HG02763 (cell line): ENCODE measurements at regions not wholly inside any gene's neighbourhood (a gene's known extent, or its start where the extent isn't known, plus 50 kb on each side); places are given as distances from the start of the nearest gene placed in this dataset.

ENCODE experiments used
- ATAC-seq: cut with Tn5 transposase; IDR thresholded peaks from one replicate; pipeline ENCODE4 v1.9.1; 2021; ENCODE audit warnings: mild to moderate bottlenecking, moderate library complexity; ENCODE audit not compliant: unreplicated experiment

- ATAC-seq = no peak
Observed at GRCh38 chr1:228985661-228986060, 250.4 kb downstream of the RHOU start.

GRCh38 chr1:228986093-228986904 is 251.0 kb downstream of the RHOU start:
- no peak for ATAC-seq

DNA sequence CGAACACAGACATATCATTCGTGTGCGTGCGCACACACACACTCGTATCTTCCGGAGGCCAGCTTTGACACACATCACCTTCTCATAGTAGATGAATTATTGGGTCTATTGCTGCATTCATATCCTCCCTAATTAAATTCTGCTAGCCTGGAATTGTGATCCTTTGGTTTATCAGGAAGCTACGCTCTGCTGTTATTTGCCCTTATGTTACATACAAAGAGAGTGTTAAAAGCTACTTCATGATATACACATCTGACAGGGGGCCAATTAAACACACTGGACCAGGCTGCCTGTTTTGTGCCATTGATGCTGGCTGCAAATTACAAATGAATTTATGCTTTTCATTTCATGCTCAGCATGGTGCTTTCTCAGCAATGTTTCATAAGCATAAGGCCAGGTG is 252.0 kb downstream of the RHOU start:
- no peak for ATAC-seq

- no peak for ATAC-seq
Observed at GRCh38 chr1:228987736-228988506, 252.6 kb downstream of the RHOU start.

DNA sequence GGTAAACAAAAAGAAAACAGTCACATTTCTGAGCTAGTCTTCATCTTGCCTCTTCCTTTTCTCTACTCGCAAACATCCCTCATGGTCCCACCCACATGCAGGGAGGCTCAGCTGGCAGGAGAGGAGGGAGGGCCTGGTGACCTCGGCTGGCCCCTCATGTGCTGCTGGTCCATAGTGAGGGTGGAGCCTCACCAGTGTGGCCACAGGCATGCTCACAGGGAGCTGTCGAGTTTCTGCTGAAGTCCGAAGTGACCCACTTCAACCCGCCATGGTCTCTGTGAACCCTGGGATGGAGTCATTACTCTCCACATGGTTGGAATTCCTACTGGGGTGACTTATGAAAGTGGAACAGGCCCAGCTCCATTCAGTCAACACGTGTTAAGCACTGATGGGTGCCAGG is 253.4 kb downstream of the RHOU start:
- no peak for ATAC-seq

GRCh38 chr1:228989176-228989575 is 253.9 kb downstream of the RHOU start:
- ATAC-seq = no peak

- ATAC-seq = no peak
Observed at GRCh38 chr1:228989676-228989991, 254.4 kb downstream of the RHOU start.

DNA sequence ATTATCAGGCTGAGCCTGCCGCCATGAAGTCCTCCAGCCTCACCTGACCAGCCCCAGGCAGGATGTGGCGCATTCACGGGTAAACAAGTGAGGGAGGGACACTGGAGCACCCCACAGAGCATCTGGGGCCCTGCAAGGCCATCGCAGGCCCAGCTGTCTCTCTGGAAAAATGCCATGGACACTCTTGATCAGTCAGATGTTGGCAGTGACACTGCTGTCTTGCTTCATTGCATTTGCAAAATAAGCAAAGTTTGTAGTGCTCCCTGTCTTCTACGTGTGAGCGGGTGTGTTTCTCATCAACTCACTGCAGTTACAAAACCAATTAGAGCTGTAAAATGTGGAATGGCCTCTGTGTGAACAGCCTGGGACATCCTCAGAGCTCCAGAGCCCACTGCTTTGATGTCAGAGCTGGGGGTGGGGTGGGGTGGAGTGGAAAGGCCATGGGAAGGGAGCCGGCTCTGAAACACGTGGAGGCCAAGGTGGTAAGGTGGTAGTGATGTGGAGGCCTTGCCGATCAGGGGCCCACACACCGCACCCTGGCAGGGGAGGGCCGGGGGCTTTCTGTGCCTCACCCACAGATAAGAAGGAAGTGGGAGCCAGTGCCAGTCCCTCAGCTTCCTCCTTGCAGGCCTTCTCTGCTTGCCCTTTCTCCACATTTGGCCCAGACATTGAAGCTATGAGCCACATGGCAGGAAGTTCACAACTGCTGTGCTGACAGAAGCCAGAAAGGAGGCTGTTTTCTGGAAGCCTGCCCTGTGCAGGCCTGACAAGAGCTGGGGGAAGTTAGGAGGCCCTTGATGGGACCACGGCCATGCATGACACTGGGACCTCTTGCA is 254.9 kb downstream of the RHOU start:
- no peak for ATAC-seq

GRCh38 chr1:228990906-228991569 is 255.8 kb downstream of the RHOU start:
- no peak for ATAC-seq

GRCh38 chr1:228992044-228992443 is 256.8 kb downstream of the RHOU start:
- no peak for ATAC-seq

GRCh38 chr1:228992907-228993535 is 257.7 kb downstream of the RHOU start:
- ATAC-seq = no peak

DNA sequence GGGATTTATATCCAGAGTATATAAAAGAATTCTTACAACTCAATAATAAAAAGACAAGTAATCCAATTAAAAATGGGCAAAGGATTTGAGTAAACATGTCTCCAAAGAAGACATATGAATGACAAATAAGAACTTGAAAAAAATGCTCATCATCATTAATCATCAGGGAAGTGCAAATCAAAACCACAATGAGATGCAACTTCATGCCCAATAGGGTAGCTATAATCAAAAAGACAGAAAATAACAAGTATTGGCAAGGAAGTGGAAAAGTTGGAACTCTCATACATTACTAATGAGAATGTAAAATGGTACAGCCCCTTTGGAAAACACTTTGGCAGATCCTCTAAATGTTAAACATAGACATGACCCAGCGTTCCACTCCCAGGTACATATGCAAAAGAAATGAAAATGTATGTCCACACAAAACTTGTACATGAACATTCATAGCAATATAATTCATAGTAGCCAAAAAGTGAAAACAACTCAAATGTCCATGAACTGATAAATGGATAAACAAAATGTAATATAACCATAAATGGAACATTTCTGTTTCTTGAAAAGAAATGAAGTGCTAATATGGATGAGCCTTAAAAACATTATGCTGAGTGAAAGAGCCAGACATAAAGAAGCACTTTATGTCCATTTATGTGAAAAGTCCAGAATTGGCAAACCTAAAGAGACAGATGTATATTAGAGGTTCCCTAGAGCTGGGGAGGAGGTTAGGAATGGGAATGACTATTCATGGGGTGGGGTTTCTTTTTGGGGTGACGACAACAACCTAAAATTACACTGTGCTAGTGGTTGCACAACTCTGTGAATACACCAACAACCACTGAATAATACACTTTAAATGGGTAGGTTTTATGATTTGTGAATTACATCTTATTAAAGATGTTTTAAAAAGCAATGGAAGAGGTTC is 259.7 kb downstream of the RHOU start:
- no peak for ATAC-seq

DNA sequence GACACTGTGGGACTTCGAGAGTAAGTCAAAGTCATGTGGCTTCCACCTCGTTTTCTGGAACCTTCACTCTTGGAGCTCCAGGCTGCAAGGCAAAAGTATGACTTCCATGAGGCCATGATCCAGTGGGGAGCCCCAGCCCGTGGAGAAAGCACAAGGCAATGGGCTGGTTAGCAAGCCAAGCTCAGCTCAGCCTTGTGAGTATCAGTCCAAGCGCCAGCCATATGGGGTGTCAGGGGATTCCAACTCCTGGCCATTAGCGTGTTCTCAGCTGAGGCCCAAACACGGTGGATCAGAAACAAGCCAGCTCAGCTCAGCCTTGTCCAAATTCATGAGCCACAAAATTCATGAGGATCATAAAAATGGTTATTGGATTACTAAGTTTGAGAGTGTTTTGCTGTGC is 261.0 kb downstream of the RHOU start:
- ATAC-seq = no peak

GRCh38 chr1:228997721-228998144 is 262.5 kb downstream of the RHOU start:
- no peak for ATAC-seq

DNA sequence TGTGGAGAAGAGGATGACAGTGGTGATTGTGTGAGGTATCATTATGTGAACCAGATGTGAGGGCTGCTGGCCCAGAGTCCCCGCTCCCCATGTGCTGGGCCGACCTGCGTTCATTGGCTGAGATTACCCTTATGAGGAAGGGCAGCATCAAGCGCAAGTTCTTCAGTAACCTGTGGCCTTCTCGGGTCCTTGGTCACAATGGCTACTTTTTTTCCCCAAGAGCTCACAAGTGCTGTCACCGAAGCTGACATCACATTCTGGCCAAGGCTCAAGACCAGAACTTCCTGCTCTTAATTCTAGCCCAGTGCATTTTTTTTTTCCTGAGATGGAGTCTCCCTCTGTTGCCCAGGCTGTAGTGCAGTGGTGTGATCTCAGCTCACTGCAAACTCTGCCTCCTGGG is 262.9 kb downstream of the RHOU start:
- no peak for ATAC-seq

DNA sequence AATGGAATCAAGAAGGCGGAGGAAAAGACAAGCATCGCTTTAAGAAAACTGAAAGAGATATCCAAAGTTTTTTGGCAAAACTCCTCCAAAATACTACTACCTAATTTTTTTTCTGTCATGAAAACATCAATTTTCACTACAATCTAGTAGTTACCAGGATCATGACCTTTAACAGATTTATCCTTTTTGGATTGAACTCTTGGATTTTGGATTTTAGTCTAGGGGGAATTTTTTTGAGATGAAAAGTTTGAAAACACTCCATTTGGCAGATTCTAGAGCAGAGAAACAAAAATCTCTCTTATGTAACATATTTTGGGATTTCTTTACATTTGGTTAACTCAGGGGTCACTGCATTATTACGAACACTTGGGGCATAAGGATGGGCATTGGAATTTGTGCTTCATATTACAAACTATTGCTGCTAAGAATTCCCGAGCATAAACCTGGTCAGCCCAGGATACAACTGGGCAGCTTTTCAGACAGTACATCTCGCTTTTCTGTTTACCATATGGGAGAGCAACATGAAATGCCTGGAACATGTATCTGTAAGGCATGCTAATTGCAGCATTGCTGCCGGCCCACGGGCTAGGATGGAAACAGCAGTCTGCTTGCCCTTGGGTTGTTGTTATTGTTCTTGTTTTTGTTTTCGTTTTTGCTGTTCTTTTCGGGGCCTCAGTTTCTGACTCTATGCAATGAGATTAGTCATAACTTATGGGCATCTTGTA is 264.3 kb downstream of the RHOU start:
- ATAC-seq = no peak

DNA sequence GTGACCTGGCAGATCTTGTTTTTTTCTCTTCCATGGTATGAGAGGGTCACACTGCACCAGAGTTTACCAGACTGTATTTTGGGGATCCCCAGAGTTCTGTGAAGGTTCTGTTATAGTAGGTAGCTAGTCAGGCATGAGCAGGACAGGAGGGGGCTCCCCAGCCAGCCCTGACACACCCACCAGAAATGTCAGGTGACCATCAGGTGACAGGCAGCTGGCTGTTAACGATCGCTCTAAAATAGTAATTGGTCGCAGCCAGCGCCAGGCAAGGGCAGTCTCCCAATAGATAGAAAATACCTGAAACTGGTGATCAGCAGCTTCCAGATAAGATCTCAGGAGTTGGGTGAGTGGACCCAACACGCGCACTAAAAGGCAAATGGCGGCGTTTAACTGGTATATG is 264.9 kb downstream of the RHOU start:
- no peak for ATAC-seq

- no peak for ATAC-seq
Observed at GRCh38 chr1:229001467-229002011, 266.3 kb downstream of the RHOU start.

DNA sequence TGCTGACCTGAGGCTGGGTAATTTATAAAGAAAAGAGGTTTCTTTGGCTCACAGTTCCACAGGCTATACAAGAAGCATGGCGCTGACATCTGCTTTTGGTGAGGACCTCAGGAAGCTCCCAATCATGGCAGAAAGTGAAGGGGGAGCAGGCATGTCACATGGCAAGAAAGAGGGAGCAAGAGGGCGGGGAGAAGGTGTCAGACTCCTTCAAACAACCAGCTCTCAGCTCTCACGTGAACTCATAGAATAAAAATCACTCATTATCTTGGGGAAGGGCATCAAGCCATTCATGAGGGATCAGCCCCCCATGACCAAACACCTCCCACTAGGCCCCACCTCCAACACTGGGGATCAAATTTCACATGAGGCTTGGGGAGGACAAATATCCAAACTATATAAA is 266.8 kb downstream of the RHOU start:
- no peak for ATAC-seq
